K562 (cell line): ENCODE measurements at regions not wholly inside any gene's neighbourhood (a gene's known extent, or its start where the extent isn't known, plus 50 kb on each side); places are given as distances from the start of the nearest gene placed in this dataset.

Source experiments
- ATAC-seq: fragments of 200-7000 bp; cut with Tn5 transposase; 3 replicates; pipeline ENCODE4 v1.9.1; 2020; ENCODE audit warnings: moderate library complexity
- BruUV-seq: library from RNA; stranded (reverse); fragments of 400-500 nt; replicated peaks from 2 replicates; lab custom pipeline; 2021; lab: Mats Ljungman, UMichigan
- CTCF ChIA-PET: fragments of 300-600 bp; formaldehyde crosslinking; extraction: SDS; loops from one replicate; lab custom pipeline; 2021; ENCODE audit warnings: low intra/inter-chr PET ratio; lab: Yijun Ruan, JAX
- POLR2A ChIA-PET: fragments of 300-600, 350-650 bp; sonication (Branson Sonifier 250); formaldehyde crosslinking; extraction: SDS; loops from one replicate; lab custom pipeline; 2021; ENCODE audit warnings: antibody characterized with exemption, inconsistent platforms; lab: Yijun Ruan, JAX
- DNase-seq, 4 experiments: peaks; one replicate each; pipeline versions ENCODE4 v3.0.0 to v3.0.0-alpha.2; 2011 to 2018; ENCODE audit warnings: low spot score in 3 of 4, mixed read lengths in 3 of 4; ENCODE audit errors: extremely low read depth in 1 of 4
- FAIRE-seq: peaks from 2 replicates; lab custom pipeline; 2011; peaks lifted over from hg19 to GRCh38; lab: Jason Lieb, UNC
- H2AFZ ChIP-seq: 2 replicates; pipeline ENCODE4 v1.6.0; 2011; ENCODE audit warnings: low read depth, low read length, control low read depth, inconsistent platforms
- H3K27ac ChIP-seq: fragments of 200-600 bp; 3 replicates; pipeline ENCODE4 v1.8.0; 2011; ENCODE audit warnings: low read depth, mild to moderate bottlenecking, control low read depth, inconsistent platforms, low read length, moderate library complexity, mixed read lengths; ENCODE audit errors: extremely low read depth
- H3K27me3 ChIP-seq, 2 experiments: fragments of 300-600 bp in 1 of 2; 2 replicates in 1 of 2; 3 replicates in 1 of 2; pipeline versions ENCODE4 v1.6.0 to v1.8.0; 2011; ENCODE audit warnings: inconsistent platforms in 2 of 2, low read length in 2 of 2, mild to moderate bottlenecking in 1 of 2, mixed read lengths in 1 of 2, moderate library complexity in 1 of 2; ENCODE audit not compliant: control insufficient read depth in 2 of 2, insufficient read depth in 2 of 2
- H3K36me3 ChIP-seq: fragments of 300-600 bp; 3 replicates; pipeline ENCODE4 v1.8.0; 2011; ENCODE audit warnings: mild to moderate bottlenecking, low read length, inconsistent platforms; ENCODE audit not compliant: control insufficient read depth, insufficient read depth
- H3K4me1 ChIP-seq, 2 experiments: fragments of 200-600 bp in 1 of 2; replicated peaks in 1 of 2; 2 replicates in 1 of 2; 3 replicates in 1 of 2; pipeline versions ENCODE4 v1.5.1 to v1.8.0; 2011; ENCODE audit warnings: inconsistent platforms in 2 of 2, low read length in 2 of 2, mild to moderate bottlenecking in 1 of 2, mixed read lengths in 1 of 2, moderate library complexity in 1 of 2; ENCODE audit not compliant: control insufficient read depth in 2 of 2, insufficient read depth in 2 of 2
- H3K4me2 ChIP-seq: 2 replicates; pipeline ENCODE4 v1.6.1; 2011; ENCODE audit warnings: low read length, control low read depth, inconsistent platforms, mixed read lengths; ENCODE audit not compliant: insufficient read depth
- H3K4me3 ChIP-seq: fragments of 200-600 bp; sonication (generic), shearing (Covaris generic); 2 replicates; pipeline ENCODE4 v1.5.1; 2016; ENCODE audit warnings: control low read depth, inconsistent platforms
- H3K79me2 ChIP-seq: fragments of 200-600 bp; 3 replicates; pipeline ENCODE4 v1.8.0; 2011; ENCODE audit warnings: low read length, inconsistent platforms; ENCODE audit not compliant: control insufficient read depth, insufficient read depth
- H3K9ac ChIP-seq, 2 experiments: 2 replicates each; pipeline versions ENCODE4 v1.6.0 to v1.6.1; 2011; ENCODE audit warnings: low read depth in 2 of 2, low read length in 2 of 2, control low read depth in 1 of 2, inconsistent platforms in 1 of 2, mild to moderate bottlenecking in 1 of 2, mixed read lengths in 1 of 2; ENCODE audit not compliant: insufficient read depth in 1 of 2
- H3K9me1 ChIP-seq: one replicate; pipeline ENCODE4 v1.6.0; 2011; ENCODE audit warnings: inconsistent platforms, mild to moderate bottlenecking, low read length, moderate library complexity; ENCODE audit not compliant: control insufficient read depth, insufficient read depth
- H3K9me3 ChIP-seq: replicated peaks from 2 replicates; pipeline ENCODE4 v1.5.1; 2011; ENCODE audit warnings: low read depth, low read length, inconsistent platforms; ENCODE audit not compliant: control insufficient read depth, insufficient read depth
- H4K20me1 ChIP-seq: replicated peaks from 2 replicates; pipeline ENCODE4 v1.6.1; 2011; ENCODE audit warnings: low read length, inconsistent platforms, mixed read lengths; ENCODE audit not compliant: control insufficient read depth, insufficient read depth
- CEBPZ ChIP-seq: fragments of 150-350 bp; IDR thresholded peaks from 2 replicates; pipeline ENCODE4 v1.6.1; 2014; ENCODE audit warnings: low read depth, mild to moderate bottlenecking, low read length, borderline replicate concordance
- CSDE1 ChIP-seq, 2 experiments: fragments of 450-650 bp; IDR thresholded peaks; 2 replicates each; pipeline ENCODE4 v1.6.1; 2016; ENCODE audit warnings: mild to moderate bottlenecking in 1 of 2
- MEF2D ChIP-seq: conservative IDR thresholded peaks from 2 replicates; pipeline ENCODE4 v1.6.1; 2016; ENCODE audit warnings: low read depth, missing genetic modification characterization, missing compliant biosample characterization
- MYNN ChIP-seq, 2 experiments: sonication (generic); formaldehyde crosslinking in 1 of 2; IDR thresholded peaks; 2 replicates each; pipeline versions ENCODE4 v1.5.0 to v1.6.1; 2016 to 2020; ENCODE audit warnings: antibody characterized with exemption in 1 of 2, missing genetic modification reagents in 1 of 2
- PCBP2 ChIP-seq: fragments of 200-400 bp; formaldehyde crosslinking; IDR thresholded peaks from 2 replicates; pipeline ENCODE4 v1.6.1; 2018; ENCODE audit warnings: low read length, low read depth, mild to moderate bottlenecking, moderate library complexity; ENCODE audit not compliant: poor library complexity, severe bottlenecking
- PPARD ChIP-seq: fragments of 250-450 bp; sonication (Bioruptor Pico); IDR thresholded peaks from 2 replicates; pipeline ENCODE4 v1.8.0; 2022; ENCODE audit warnings: inconsistent platforms, mild to moderate bottlenecking, moderate library complexity
- RBM15 ChIP-seq: fragments of 200-400 bp; formaldehyde crosslinking; IDR thresholded peaks from 2 replicates; pipeline ENCODE4 v1.6.1; 2018; ENCODE audit warnings: mild to moderate bottlenecking, low read length, moderate library complexity; ENCODE audit not compliant: insufficient read depth
- RBM17 ChIP-seq: fragments of 200-400 bp; formaldehyde crosslinking; IDR thresholded peaks from 2 replicates; pipeline ENCODE4 v1.6.1; 2017; ENCODE audit warnings: low read depth, mild to moderate bottlenecking, low read length, borderline replicate concordance
- RFX5 ChIP-seq: IDR thresholded peaks from 2 replicates; pipeline ENCODE4 v1.6.1; 2011; ENCODE audit warnings: low read depth, mild to moderate bottlenecking, improper control_type of control experiment, low read length
- SRSF7 ChIP-seq: fragments of 200-400 bp; formaldehyde crosslinking; optimal IDR thresholded peaks from 2 replicates; pipeline ENCODE3; 2017; ENCODE audit warnings: mild to moderate bottlenecking, low read depth, low read length
- STAG1 ChIP-seq: sonication (generic); formaldehyde crosslinking; IDR thresholded peaks from 2 replicates; pipeline ENCODE4 v1.5.0; 2020; ENCODE audit warnings: missing genetic modification reagents, borderline replicate concordance
- TFAM ChIP-seq: fragments of 250-450 bp; sonication (Bioruptor Pico); conservative IDR thresholded peaks from 2 replicates; pipeline ENCODE4 v1.5.0; 2021; ENCODE audit warnings: mild to moderate bottlenecking, moderate library complexity
- ZNF586 ChIP-seq: fragments of 450-650 bp; formaldehyde crosslinking; conservative IDR thresholded peaks from 2 replicates; pipeline ENCODE4 v1.4.0; 2020; ENCODE audit warnings: mild to moderate bottlenecking, moderate library complexity
- WGBS: fragments of 100-300 bp; shearing (Covaris generic); methylation state at CpG from one replicate; pipeline ENCODE4 v1.1.6; 2016; ENCODE audit warnings: low coverage, mixed read lengths; ENCODE audit not compliant: insufficient coverage; ENCODE audit errors: missing lambda C conversion rate; 5-methylcytosine and 5-hydroxymethylcytosine counted together
- in situ Hi-C: fragments of 300-500 bp; cut with MboI; formaldehyde crosslinking; loops from 4 replicates; pipeline ENCODE4 v1.15.0; 2018; ENCODE audit warnings: inconsistent platforms, mixed read lengths
- intact Hi-C: fragments of 100-400 bp; cut with micrococcal nuclease; formaldehyde crosslinking; loops from 2 replicates; pipeline ENCODE4 v1.14.2; 2022
- TF ChIP-seq, protein P1 (sequence below): fragments of 450-650 bp; IDR thresholded peaks from 2 replicates; pipeline ENCODE4 v1.6.1; 2016; ENCODE audit warnings: low read depth, mild to moderate bottlenecking, moderate library complexity
- TF ChIP-seq, protein P2 (sequence below): fragments of 450-650 bp; IDR thresholded peaks from 2 replicates; pipeline ENCODE4 v1.6.1; 2017; ENCODE audit warnings: antibody characterized with exemption

DNA sequence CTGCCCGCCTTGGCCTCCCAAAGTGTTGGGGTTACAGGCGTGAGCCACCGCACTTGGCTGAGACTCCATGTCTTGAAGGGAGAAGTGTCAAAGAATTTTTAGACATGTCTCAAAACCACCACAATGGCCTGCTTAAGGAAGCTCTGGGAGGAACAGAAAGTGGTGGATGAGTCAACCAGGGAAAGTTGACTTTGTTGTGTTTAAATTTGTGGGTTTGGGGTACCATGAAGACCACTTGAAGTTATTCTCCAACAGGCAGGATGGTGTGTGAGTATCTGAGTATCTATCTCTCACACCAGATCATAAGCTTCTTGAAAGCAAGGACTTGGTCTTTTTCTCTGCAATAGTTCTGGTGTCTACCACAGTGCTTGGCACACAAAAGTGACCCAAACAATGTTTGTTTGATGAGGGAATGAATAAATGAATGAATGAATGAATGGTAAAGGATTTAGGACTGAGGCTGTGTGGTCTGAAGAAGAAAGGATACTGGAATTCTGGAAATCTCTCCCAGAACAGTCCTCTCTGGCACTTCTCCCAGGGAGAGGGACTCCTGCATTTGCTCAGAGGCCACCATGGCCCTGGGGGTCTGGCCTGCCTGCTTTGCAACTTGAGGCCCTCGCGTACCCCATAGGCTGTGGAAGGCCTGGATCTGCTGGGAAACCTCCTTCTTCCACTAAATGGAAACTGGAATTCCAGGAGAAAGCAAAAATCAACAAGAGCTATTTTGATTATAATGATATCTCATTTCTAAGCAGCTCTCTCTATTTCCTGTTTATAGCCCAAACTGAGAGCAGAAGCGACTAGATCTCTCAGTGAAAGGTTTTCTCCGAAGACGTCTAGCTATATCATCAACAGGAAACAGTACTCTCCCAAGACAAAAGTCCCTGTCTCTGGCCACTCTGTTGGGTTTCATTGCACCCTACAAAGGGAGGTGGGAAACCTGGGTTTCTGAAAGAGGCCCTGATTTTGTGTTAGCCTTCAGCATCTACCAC is 187.9 kb downstream of the PALM2AKAP2 start:
- no peak overlapping the region for H3K27ac ChIP-seq
- DNase-seq (no peak), FAIRE-seq (no peak), ATAC-seq (no peak)
- H3K4me2 ChIP-seq, result no peak overlapping the region
- 0% methylated on average over 6 of the region's 8 CpGs for WGBS
- H2AFZ ChIP-seq, result no peak overlapping the region
- in situ Hi-C loops (no loop called here), intact Hi-C loops (no loop called here)
- H3K4me1 ChIP-seq, result no peaks in the 10 kb centered on the region
- H3K36me3 ChIP-seq, result no peaks in the 10 kb centered on the region
- no peaks in the 10 kb centered on the region; the same call in 1 of the 2 replicates for H4K20me1 ChIP-seq
- CTCF ChIA-PET, result no interaction called here
- H3K4me3 ChIP-seq, result no peak overlapping the region
- TF ChIP-seq CSDE1 (IDR thresholded peaks at IDR 0.05) (no peak), PPARD (CRISPR knock-in tag) (no peak), TFAM (no peak), STAG1 (CRISPR knock-in tag) (no peak), ZNF586 (CRISPR knock-in tag) (no peak), RBM15 (no peak), SRSF7 (no peak), MYNN (IDR thresholded peaks at IDR 0.05) (no peak), MYNN (CRISPR knock-in tag; IDR thresholded peaks at IDR 0.05) (no peak), RBM17 (no peak), CEBPZ (no peak), MEF2D (tag) (no peak), PCBP2 (no peak), RFX5 (no peak)
- TF ChIP-seq, protein P1, sequence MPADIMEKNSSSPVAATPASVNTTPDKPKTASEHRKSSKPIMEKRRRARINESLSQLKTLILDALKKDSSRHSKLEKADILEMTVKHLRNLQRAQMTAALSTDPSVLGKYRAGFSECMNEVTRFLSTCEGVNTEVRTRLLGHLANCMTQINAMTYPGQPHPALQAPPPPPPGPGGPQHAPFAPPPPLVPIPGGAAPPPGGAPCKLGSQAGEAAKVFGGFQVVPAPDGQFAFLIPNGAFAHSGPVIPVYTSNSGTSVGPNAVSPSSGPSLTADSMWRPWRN, result no peak
- TF ChIP-seq, protein P2, sequence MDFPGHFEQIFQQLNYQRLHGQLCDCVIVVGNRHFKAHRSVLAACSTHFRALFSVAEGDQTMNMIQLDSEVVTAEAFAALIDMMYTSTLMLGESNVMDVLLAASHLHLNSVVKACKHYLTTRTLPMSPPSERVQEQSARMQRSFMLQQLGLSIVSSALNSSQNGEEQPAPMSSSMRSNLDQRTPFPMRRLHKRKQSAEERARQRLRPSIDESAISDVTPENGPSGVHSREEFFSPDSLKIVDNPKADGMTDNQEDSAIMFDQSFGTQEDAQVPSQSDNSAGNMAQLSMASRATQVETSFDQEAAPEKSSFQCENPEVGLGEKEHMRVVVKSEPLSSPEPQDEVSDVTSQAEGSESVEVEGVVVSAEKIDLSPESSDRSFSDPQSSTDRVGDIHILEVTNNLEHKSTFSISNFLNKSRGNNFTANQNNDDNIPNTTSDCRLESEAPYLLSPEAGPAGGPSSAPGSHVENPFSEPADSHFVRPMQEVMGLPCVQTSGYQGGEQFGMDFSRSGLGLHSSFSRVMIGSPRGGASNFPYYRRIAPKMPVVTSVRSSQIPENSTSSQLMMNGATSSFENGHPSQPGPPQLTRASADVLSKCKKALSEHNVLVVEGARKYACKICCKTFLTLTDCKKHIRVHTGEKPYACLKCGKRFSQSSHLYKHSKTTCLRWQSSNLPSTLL, result no peak
- no peak overlapping the region for H3K9ac ChIP-seq
- no peaks in the 10 kb centered on the region for H3K27me3 ChIP-seq
- no peaks in the 10 kb centered on the region for H3K79me2 ChIP-seq
- no peaks in the 10 kb centered on the region for H3K9me1 ChIP-seq
- POLR2A ChIA-PET, result no interaction called here
- no TSS peak for BruUV-seq
- H3K9me3 ChIP-seq, result no peaks in the 10 kb centered on the region
